Fibroblast of lung (primary cell): ENCODE measurements at regions not wholly inside any gene's neighbourhood (a gene's known extent, or its start where the extent isn't known, plus 50 kb on each side); places are given as distances from the start of the nearest gene placed in this dataset.

Source experiments
- DNase-seq, 2 donors: peaks; one replicate each; pipeline versions ENCODE4 v3.0.0 to v3.0.0-alpha.2; 2010; ENCODE audit warnings: low read depth in 2 of 2
- H2AFZ ChIP-seq: 2 replicates; pipeline ENCODE4 v1.5.1; 2012; ENCODE audit warnings: low read length, control low read depth, inconsistent platforms
- H3K27ac ChIP-seq: 2 replicates; pipeline ENCODE4 v1.5.1; 2011; ENCODE audit warnings: low read length, control low read depth; ENCODE audit not compliant: insufficient read depth
- H3K27me3 ChIP-seq: 2 replicates; pipeline ENCODE4 v1.5.1; 2011; ENCODE audit warnings: mild to moderate bottlenecking, low read length; ENCODE audit not compliant: control insufficient read depth, insufficient read depth
- H3K36me3 ChIP-seq: 2 replicates; pipeline ENCODE4 v1.5.1; 2011; ENCODE audit warnings: low read length; ENCODE audit not compliant: control insufficient read depth, insufficient read depth
- H3K4me1 ChIP-seq: 2 replicates; pipeline ENCODE4 v1.5.1; 2011; ENCODE audit warnings: low read length; ENCODE audit not compliant: control insufficient read depth, insufficient read depth; ENCODE audit errors: extremely low read depth
- H3K4me2 ChIP-seq: 2 replicates; pipeline ENCODE4 v1.5.1; 2011; ENCODE audit warnings: low read length, control low read depth; ENCODE audit not compliant: insufficient read depth; ENCODE audit errors: extremely low read depth
- H3K4me3 ChIP-seq, 4 experiments: fragments of 200-600 bp in 1 of 4; sonication (generic) in 1 of 4; replicated peaks in 1 of 4; 2 replicates each; pipeline ENCODE4 v1.5.1; 2011 to 2016; ENCODE audit warnings: low read length in 4 of 4, low read depth in 3 of 4, mild to moderate bottlenecking in 3 of 4, control low read depth in 2 of 4, inconsistent platforms in 1 of 4, mixed read lengths in 1 of 4; ENCODE audit not compliant: insufficient read depth in 1 of 4; ENCODE audit errors: control extremely low read depth in 1 of 4
- H3K79me2 ChIP-seq: 2 replicates; pipeline ENCODE4 v1.5.1; 2012; ENCODE audit warnings: mild to moderate bottlenecking, low read length, inconsistent platforms; ENCODE audit not compliant: control insufficient read depth, insufficient read depth
- H3K9ac ChIP-seq: 2 replicates; pipeline ENCODE4 v1.5.1; 2011; ENCODE audit warnings: mild to moderate bottlenecking, low read length, control low read depth; ENCODE audit not compliant: insufficient read depth
- H3K9me3 ChIP-seq: 2 replicates; pipeline ENCODE4 v1.5.1; 2012; ENCODE audit warnings: low read depth, low read length; ENCODE audit not compliant: control insufficient read depth, insufficient read depth
- H4K20me1 ChIP-seq: 2 replicates; pipeline ENCODE4 v1.5.1; 2011; ENCODE audit warnings: low read length; ENCODE audit not compliant: control insufficient read depth, insufficient read depth; ENCODE audit errors: extremely low read depth
- CTCF ChIP-seq, 2 donors: IDR thresholded peaks in 1 of 2; conservative IDR thresholded peaks in 1 of 2; 1 replicate in 1 of 2; 2 replicates in 1 of 2; pipeline ENCODE4 v1.5.1; 2011 to 2012; ENCODE audit warnings: low read length in 2 of 2, control low read depth in 1 of 2, inconsistent platforms in 1 of 2, low read depth in 1 of 2, mild to moderate bottlenecking in 1 of 2
- EZH2 ChIP-seq: IDR thresholded peaks from 2 replicates; pipeline ENCODE4 v1.5.1; 2012; ENCODE audit warnings: low read length, control low read depth, mild to moderate bottlenecking; ENCODE audit errors: missing control alignments

GRCh38 chrX:13147733-13148132 lies 103.3 kb upstream of the FAM9C start:
- H3K4me2 ChIP-seq: no peak overlapping the region
- H3K79me2 ChIP-seq: no peaks in the 10 kb centered on the region
- peak in 1 of 2 donors; percentile 61 for DNase-seq
- no peak overlapping the region for H2AFZ ChIP-seq
- H3K27me3 ChIP-seq: no peaks in the 10 kb centered on the region
- TF ChIP-seq CTCF (conservative IDR thresholded peaks at IDR 0.05 in 1 of 2, IDR thresholded peaks at IDR 0.05 in 1 of 2; ENCODE audit: low read depth in 1 of 2, low read length in 2 of 2) (no peak), EZH2 (no peak)
- no peaks in the 10 kb centered on the region for H3K9me3 ChIP-seq
- H3K27ac ChIP-seq: no peak overlapping the region
- no peak overlapping the region for H3K4me3 ChIP-seq
- H4K20me1 ChIP-seq: no peaks in the 10 kb centered on the region
- no peak overlapping the region for H3K9ac ChIP-seq
- H3K36me3 ChIP-seq: no peaks in the 10 kb centered on the region
- H3K4me1 ChIP-seq: peaks cover 3% of the 10 kb centered on the region

GRCh38 chrX:13147147-13147546 lies 102.7 kb upstream of the FAM9C start:
- Histone ChIP-seq H3K27ac (no peak overlapping the region), H3K27me3 (no peaks in the 10 kb centered on the region), H2AFZ (no peak overlapping the region), H3K4me2 (no peak overlapping the region), H3K4me3 (no peak overlapping the region), H3K36me3 (no peaks in the 10 kb centered on the region), H3K9ac (no peak overlapping the region), H3K79me2 (no peaks in the 10 kb centered on the region), H3K4me1 (peaks cover 3% of the 10 kb centered on the region), H3K9me3 (no peaks in the 10 kb centered on the region), H4K20me1 (no peaks in the 10 kb centered on the region)
- TF ChIP-seq CTCF (conservative IDR thresholded peaks at IDR 0.05 in 1 of 2, IDR thresholded peaks at IDR 0.05 in 1 of 2; ENCODE audit: low read depth in 1 of 2, low read length in 2 of 2) (no peak), EZH2 (no peak)
- no peak for DNase-seq

GRCh38 chrX:13144927-13145655 lies 100.7 kb upstream of the FAM9C start:
- peak in 1 of 2 donors; percentile 30 for DNase-seq
- Histone ChIP-seq H3K9me3 (no peaks in the 10 kb centered on the region), H3K27me3 (no peaks in the 10 kb centered on the region), H3K36me3 (no peaks in the 10 kb centered on the region), H3K4me1 (peaks cover 3% of the 10 kb centered on the region), H3K27ac (peak overlapping the region; percentile 14), H4K20me1 (no peaks in the 10 kb centered on the region), H3K79me2 (no peaks in the 10 kb centered on the region), H2AFZ (no peak overlapping the region), H3K9ac (no peak overlapping the region), H3K4me2 (peak overlapping the region; percentile 35), H3K4me3 (no peak overlapping the region)
- no peak for TF ChIP-seq EZH2
